HK-2 (cell line): ENCODE measurements at regions not wholly inside any gene's neighbourhood (a gene's known extent, or its start where the extent isn't known, plus 50 kb on each side); places are given as distances from the start of the nearest gene placed in this dataset.

Experiments
- DNase-seq: peaks from one replicate; pipeline ENCODE4 v3.0.0-alpha.2; 2018; ENCODE audit not compliant: unreplicated experiment

DNA sequence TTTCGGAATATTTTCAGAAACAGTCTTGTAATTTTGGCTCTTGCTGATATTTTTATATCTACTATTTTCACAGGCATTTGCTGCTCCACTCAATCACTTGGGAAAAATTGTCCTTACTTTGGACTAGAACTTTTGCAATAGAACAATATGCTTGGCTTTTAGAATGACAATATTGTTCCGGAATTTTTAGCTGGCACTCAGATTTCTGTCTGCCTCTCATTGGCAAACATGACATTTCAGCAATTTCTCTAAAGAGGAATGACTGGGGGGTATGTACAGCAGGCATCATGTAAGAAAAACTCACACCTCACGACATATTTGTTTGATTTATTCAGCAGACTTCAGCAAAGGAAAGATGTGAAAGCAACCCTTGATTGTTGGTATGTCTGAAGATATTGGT lies 243.6 kb upstream of the GPRIN3 start:
- no peak for DNase-seq

DNA sequence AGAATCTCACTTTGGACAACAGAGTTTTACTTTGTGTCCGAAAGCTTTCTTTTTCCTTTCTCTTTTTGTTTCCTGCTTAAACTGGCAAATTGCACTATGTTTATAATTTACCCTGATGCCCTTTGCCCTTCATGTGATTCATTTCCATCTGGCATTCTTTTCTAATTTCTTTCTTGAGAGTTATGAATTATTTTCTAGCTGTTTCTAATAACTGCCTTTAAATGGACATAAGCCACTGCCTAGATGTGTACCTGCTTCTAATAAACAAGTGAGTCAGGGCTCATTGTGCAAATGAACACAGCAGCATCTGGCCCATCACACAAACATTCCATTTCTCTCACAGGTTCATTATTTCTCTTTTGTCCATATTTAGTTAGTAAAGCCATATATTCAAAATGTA lies 242.3 kb upstream of the GPRIN3 start:
- DNase-seq, result no peak

DNA sequence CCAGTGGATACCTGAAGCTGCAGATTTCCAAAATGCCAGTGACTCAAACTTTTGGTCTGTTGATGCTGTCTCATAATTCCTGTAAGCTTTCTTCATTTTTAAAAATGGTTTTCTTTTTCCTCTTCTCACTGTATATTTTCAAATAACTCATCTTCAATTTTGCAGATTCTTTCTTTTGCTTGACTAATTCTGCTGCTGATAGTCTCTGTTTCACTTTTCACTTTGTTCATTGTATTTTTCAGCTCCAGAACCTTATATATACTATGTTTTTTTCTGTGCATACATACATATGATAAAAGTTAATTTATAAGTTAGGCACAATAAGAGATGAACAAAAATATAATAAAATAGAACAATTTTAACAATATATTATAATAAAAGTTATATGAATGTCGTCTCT lies 237.7 kb upstream of the GPRIN3 start:
- no peak for DNase-seq

DNA sequence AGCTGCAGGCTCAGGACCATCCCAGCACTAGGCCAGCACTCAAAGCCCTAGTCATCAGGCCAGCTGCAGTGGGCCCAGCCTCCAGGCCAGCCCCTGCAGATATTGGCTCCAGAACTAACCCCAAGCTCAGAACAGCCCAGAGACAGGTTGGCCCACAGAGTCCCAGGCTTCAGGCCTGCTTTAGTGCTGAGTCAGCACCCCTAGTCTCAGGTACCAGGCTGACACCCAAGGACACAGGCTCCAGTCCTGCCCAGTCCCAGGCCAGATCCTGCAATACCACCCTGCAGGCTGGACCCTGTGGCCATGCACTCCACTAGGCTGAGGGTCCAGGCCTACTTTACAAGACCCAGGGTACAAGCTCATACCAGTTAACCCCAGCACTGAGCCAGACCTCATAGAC lies 234.4 kb upstream of the GPRIN3 start:
- no peak for DNase-seq

GRCh38 chr4:89539797-89540711 lies 232.5 kb upstream of the GPRIN3 start:
- DNase-seq, result no peak

DNA sequence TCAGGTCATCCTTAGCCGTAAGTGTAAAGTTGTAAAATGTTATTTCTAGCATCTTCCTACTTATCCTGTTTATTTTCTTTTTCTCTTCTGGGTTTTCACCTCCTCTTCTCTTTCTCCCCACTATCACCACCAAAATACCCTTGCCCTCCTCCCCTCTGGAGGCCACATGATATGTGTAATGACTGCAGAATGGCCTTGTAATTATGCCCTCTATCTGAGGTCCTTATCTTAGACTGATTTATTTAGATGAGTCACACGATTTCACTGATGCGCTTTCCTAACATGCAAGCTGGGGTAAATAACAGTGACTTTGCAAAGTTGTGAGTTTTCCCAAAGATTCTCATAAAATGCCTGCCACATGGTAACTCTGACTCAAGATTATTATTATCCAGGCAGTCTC lies 231.8 kb upstream of the GPRIN3 start:
- DNase-seq, result no peak

DNA sequence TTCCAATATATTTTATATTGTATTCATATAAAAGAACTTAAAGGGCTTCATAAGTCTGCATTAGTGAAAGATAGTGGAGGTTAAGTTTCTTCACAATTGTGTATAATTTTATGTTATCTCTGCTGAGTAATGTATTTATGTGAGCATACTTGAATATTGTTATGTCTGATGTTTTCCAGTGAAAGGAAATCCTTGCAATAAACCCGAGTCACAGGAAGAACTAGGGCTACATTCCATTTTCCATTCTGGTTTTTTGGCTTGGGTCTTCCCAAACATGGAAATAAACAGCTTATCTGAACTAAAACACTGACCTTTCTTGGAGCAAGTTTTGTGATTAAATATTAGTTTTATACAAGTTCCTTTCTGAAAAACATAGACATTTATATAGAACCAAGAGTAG lies 231.3 kb upstream of the GPRIN3 start:
- no peak for DNase-seq

GRCh38 chr4:89538171-89538570 lies 230.6 kb upstream of the GPRIN3 start:
- DNase-seq, result no peak

DNA sequence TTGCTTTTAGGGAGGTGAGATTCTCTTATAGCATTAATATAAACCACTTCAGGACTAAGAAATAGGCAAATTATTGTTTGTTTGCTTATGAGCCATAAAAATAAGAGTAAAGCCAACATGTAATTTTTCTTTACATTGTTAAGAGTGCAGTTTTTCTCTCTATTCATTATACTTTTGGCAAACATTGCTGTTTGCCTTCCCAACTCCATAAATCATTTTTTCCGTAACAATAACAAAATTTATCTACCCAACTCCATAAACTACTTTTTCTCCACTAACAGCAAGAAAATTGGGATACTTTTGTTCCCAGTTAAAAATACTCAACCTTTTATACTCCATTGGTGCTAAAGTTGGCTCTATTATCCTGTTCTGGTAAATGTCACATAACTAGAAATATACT lies 229.7 kb upstream of the GPRIN3 start:
- DNase-seq, result no peak

GRCh38 chr4:89535251-89535650 lies 227.7 kb upstream of the GPRIN3 start:
- DNase-seq, result no peak

- no peak for DNase-seq
Measured at GRCh38 chr4:89534356-89534755, 226.8 kb upstream of the GPRIN3 start.

GRCh38 chr4:89531932-89532640 lies 224.5 kb upstream of the GPRIN3 start:
- DNase-seq, result no peak

- DNase-seq, result no peak
Measured at GRCh38 chr4:89528526-89529133, 221.0 kb upstream of the GPRIN3 start.

DNA sequence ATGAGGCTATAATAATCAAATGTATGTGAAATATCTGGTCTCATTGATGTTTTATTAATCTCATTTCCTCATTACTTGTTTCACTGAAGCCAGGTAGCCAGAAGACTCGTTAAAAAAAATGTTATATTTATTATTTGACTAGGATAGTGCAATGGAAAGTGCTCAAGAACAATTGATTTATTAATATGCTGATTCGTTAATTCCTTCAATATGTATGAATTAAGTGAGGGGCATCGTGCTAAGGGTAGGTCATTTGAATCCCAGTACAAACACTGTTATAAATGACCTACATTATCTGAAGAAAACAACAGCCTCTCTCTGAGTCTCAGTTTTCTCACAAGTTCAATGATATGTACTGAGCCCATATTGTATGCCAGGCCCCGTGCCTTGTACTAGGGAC lies 214.2 kb upstream of the GPRIN3 start:
- no peak for DNase-seq

- DNase-seq, result no peak
Measured at GRCh38 chr4:89519771-89520320, 212.2 kb upstream of the GPRIN3 start.

DNA sequence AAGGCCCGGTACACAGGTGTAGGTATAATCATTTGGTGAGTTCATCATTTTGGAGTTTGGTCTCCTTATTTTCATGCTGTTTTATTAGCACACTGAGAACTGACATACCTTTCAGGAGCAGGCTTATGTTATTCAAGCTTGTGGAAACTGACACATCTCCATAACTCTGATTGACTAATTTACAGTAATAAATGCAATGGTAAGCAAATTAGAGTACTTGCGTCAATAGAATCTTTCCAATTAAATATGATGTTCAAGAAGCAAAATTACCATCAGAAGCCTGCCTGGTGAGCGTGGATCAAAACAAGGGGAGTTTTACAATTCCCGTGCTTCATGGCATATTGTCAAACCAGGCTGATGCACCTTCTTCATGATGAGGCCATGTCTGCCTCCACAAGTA lies 210.7 kb upstream of the GPRIN3 start:
- DNase-seq, result no peak

- no peak for DNase-seq
Measured at GRCh38 chr4:89514811-89515210, 207.2 kb upstream of the GPRIN3 start.

GRCh38 chr4:89511776-89512175 lies 204.2 kb upstream of the GPRIN3 start:
- DNase-seq, result no peak

DNA sequence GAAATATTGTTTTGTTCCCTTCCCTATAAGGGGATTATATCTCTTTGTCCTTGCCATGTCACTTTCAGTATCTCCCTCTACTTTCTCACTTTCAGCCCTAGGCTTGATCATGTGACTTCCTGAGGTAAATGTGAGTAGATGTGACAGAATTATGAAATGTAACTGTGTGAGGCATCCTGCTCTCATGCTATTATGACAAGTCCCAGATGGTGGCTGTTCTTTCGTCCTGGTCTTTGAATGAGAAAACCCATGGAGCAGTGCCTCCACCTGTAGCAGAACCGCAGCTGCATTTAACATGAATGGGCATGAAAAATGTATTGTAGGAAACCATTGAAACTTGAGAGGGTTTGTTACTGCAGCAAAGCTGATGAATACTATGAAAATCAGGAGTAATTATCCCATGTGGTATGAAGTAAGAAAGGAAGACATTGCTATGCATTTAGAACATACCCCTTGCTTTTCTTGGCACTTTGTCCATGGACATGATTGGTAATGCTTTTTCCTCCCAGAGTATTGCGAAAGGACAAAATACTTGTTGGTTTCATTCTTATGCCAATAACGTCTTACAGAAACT lies 202.2 kb upstream of the GPRIN3 start:
- DNase-seq, result no peak

DNA sequence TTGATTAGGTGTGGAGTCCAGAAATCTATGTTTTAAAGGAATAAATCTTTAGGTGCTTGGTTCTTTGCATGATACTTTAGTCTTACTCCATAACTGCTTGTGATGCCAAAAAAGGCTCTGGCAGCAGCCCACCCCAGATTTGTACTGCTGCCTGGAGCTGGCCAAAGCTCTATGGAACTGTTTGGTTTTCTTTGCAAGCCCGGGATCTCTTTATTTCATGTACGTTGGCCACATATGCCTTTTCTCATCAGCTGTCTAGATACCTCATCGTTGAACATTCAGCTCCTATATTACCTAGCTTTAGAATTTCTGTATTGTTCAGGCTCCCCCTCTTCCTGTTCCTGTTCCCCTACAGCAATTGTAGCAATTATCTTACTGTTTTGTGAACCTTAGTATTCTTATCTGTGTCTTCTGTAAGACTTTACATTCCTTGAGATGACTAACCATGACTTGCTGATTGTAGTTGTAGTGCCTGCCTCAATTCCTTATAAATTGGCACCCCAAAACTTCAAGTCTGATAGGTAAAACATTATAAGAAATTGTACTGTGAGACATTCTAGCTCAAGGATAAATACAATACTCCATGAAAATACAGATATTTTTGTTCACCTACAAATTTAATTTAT lies 199.4 kb upstream of the GPRIN3 start:
- DNase-seq, result no peak

DNA sequence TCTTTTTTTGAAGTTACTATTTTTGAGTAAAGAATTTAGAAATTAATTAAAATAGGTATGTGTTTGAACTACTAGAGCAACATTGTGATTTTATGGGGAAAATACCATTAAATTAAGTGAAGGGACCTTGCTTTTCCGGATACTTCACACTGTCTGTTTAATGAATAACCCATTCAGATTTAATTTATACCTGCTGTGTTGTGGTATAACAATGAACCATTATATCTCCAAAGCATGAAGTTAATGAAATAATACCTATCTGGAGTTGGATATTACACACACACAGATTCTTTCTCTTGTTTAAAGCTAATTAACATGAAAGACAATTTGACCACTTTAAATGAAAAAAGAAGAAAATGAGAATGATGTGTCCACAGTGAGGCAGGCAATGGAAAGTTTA lies 195.0 kb upstream of the GPRIN3 start:
- DNase-seq, result no peak
